ENCODE measurements at regions not wholly inside any gene's neighbourhood (a gene's known extent, or its start where the extent isn't known, plus 50 kb on each side); places are given as distances from the start of the nearest gene placed in this dataset.

GRCh38 chr6:139540894-139541293 is 166.4 kb upstream of the CITED2 start:
- TF ChIP-seq, protein P1, sequence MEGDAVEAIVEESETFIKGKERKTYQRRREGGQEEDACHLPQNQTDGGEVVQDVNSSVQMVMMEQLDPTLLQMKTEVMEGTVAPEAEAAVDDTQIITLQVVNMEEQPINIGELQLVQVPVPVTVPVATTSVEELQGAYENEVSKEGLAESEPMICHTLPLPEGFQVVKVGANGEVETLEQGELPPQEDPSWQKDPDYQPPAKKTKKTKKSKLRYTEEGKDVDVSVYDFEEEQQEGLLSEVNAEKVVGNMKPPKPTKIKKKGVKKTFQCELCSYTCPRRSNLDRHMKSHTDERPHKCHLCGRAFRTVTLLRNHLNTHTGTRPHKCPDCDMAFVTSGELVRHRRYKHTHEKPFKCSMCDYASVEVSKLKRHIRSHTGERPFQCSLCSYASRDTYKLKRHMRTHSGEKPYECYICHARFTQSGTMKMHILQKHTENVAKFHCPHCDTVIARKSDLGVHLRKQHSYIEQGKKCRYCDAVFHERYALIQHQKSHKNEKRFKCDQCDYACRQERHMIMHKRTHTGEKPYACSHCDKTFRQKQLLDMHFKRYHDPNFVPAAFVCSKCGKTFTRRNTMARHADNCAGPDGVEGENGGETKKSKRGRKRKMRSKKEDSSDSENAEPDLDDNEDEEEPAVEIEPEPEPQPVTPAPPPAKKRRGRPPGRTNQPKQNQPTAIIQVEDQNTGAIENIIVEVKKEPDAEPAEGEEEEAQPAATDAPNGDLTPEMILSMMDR (IDR thresholded peaks at IDR 0.05), result no peak
- no peak for TF ChIP-seq POLR2A (IDR thresholded peaks at IDR 0.05)

Measured in Peyer's patch (tissue), 4 donors.